ENCODE measurements at regions not wholly inside any gene's neighbourhood (a gene's known extent, or its start where the extent isn't known, plus 50 kb on each side); places are given as distances from the start of the nearest gene placed in this dataset.

DNA sequence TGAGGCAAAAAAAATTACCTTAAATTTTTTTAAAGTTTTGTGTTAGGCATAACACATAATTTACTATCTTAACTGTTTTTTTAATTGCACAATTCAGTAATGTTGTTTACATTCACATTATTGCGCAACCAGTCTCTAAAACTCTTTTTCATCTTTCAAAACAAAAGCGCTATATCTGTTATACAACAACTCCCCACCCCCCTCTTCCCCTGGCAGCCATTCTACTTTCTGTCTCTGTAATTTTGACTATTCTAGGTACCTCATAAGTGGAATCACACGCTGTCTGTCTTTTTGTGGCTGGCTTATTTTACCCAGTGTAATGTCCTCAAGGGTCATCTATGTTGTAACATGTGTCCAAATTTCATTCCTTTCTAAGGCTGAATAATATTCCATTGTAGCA, 241.5 kb upstream of the DMRT1 start:
- Histone ChIP-seq H2AFZ (ENCODE audit: low read depth) (no peak overlapping the region), H3K9me3 (no peaks in the 10 kb centered on the region), H3F3A (replicated peaks; ENCODE audit: insufficient read depth) (no peaks in the 10 kb centered on the region), H3K9me2 (no peaks in the 10 kb centered on the region), H3K27me3 (ENCODE audit: insufficient read depth) (peaks cover 24% of the 10 kb centered on the region; the same call in 1 of the 2 replicates), H3K4me2 (no peak overlapping the region), H3K4me1 (ENCODE audit: control insufficient read depth in 1 of 2, insufficient read depth in 2 of 2, low read depth in 1 of 2, low read length in 1 of 2) (no peaks in the 10 kb centered on the region), H3K36me3 (replicated peaks in 1 of 2; ENCODE audit: control insufficient read depth in 1 of 2, insufficient read depth in 2 of 2, low read length in 1 of 2) (no peaks in the 10 kb centered on the region), H3K4me3 (ENCODE audit: low read depth in 2 of 2, low read length in 1 of 2) (no peak overlapping the region), H4K20me1 (ENCODE audit: insufficient read depth) (no peaks in the 10 kb centered on the region), H3K79me2 (ENCODE audit: insufficient read depth) (no peaks in the 10 kb centered on the region), H3K27ac (ENCODE audit: low read depth in 2 of 2, low read length in 1 of 2) (no peak overlapping the region), H3K9ac (no peak overlapping the region)
- TF ChIP-seq MAX (IDR thresholded peaks at IDR 0.05; ENCODE audit: low read depth) (no peak), RCOR1 (IDR thresholded peaks at IDR 0.05; ENCODE audit: low read length) (no peak), RAD21 (IDR thresholded peaks at IDR 0.05; ENCODE audit: low read length) (no peak), FOXM1 (IDR thresholded peaks at IDR 0.05; ENCODE audit: low read depth) (no peak), PBX3 (IDR thresholded peaks at IDR 0.05) (no peak), GATA2 (CRISPR knock-in tag; IDR thresholded peaks at IDR 0.05) (no peak), MEF2A (IDR thresholded peaks at IDR 0.05; ENCODE audit: borderline replicate concordance, low read depth) (no peak), RFX5 (IDR thresholded peaks at IDR 0.05; ENCODE audit: low read length) (no peak), JUND (IDR thresholded peaks at IDR 0.05) (no peak), NFIC (IDR thresholded peaks at IDR 0.05; ENCODE audit: borderline replicate concordance) (no peak), FOSL2 (IDR thresholded peaks at IDR 0.05; ENCODE audit: borderline replicate concordance, low read depth) (no peak)
- TF ChIP-seq, protein P1, sequence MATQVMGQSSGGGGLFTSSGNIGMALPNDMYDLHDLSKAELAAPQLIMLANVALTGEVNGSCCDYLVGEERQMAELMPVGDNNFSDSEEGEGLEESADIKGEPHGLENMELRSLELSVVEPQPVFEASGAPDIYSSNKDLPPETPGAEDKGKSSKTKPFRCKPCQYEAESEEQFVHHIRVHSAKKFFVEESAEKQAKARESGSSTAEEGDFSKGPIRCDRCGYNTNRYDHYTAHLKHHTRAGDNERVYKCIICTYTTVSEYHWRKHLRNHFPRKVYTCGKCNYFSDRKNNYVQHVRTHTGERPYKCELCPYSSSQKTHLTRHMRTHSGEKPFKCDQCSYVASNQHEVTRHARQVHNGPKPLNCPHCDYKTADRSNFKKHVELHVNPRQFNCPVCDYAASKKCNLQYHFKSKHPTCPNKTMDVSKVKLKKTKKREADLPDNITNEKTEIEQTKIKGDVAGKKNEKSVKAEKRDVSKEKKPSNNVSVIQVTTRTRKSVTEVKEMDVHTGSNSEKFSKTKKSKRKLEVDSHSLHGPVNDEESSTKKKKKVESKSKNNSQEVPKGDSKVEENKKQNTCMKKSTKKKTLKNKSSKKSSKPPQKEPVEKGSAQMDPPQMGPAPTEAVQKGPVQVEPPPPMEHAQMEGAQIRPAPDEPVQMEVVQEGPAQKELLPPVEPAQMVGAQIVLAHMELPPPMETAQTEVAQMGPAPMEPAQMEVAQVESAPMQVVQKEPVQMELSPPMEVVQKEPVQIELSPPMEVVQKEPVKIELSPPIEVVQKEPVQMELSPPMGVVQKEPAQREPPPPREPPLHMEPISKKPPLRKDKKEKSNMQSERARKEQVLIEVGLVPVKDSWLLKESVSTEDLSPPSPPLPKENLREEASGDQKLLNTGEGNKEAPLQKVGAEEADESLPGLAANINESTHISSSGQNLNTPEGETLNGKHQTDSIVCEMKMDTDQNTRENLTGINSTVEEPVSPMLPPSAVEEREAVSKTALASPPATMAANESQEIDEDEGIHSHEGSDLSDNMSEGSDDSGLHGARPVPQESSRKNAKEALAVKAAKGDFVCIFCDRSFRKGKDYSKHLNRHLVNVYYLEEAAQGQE (IDR thresholded peaks at IDR 0.05; ENCODE audit: low read depth, low read length), result no peak
- TF ChIP-seq, protein P2, sequence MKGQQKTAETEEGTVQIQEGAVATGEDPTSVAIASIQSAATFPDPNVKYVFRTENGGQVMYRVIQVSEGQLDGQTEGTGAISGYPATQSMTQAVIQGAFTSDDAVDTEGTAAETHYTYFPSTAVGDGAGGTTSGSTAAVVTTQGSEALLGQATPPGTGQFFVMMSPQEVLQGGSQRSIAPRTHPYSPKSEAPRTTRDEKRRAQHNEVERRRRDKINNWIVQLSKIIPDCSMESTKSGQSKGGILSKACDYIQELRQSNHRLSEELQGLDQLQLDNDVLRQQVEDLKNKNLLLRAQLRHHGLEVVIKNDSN (IDR thresholded peaks at IDR 0.05; ENCODE audit: borderline replicate concordance, low read depth), result no peak
- ChIA-PET CTCF (no interaction called here), POLR2A (no interaction called here)
- 18% methylated on average over 3 of the region's 3 CpGs for WGBS (ENCODE audit: low lambda C conversion rate)
- no peak for DNase-seq

DNA sequence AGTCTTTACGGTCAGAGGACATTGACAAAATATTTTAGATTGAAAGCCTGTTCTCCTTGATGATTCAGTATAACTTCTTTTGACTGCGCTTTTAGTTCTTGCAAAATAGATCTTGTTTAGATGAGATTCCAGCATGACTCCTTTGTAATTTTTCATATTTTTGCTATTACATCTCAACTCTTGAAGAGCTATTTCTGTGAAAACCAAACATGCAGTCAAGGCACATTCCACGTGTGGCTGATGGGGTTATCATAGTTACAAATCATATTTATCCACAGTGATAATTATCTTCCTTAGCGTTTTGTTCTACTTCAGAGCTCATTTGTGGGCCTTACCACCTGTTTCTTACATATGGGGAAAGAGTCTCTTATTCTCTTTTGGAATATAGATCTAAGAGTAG, 238.8 kb upstream of the DMRT1 start:
- no peak for DNase-seq
- H3K9me3 ChIP-seq, result no peaks in the 10 kb centered on the region
- no peak overlapping the region for H2AFZ ChIP-seq (ENCODE audit: low read depth)
- WGBS (ENCODE audit: low lambda C conversion rate), result 15% methylated on average over 4 of the region's 4 CpGs
- ChIA-PET CTCF (no interaction called here), POLR2A (no interaction called here)
- no peak overlapping the region for H3K4me2 ChIP-seq
- H3K9ac ChIP-seq, result no peak overlapping the region
- H3K27ac ChIP-seq (ENCODE audit: low read depth in 2 of 2, low read length in 1 of 2), result no peak overlapping the region
- no peaks in the 10 kb centered on the region for H3K4me1 ChIP-seq (ENCODE audit: control insufficient read depth in 1 of 2, insufficient read depth in 2 of 2, low read depth in 1 of 2, low read length in 1 of 2)
- no peaks in the 10 kb centered on the region for H3K9me2 ChIP-seq
- no peak overlapping the region for H3K4me3 ChIP-seq (ENCODE audit: low read depth in 2 of 2, low read length in 1 of 2)
- no peaks in the 10 kb centered on the region for H3F3A ChIP-seq (replicated peaks; ENCODE audit: insufficient read depth)
- no peaks in the 10 kb centered on the region for H3K79me2 ChIP-seq (ENCODE audit: insufficient read depth)
- no peaks in the 10 kb centered on the region for H3K36me3 ChIP-seq (replicated peaks in 1 of 2; ENCODE audit: control insufficient read depth in 1 of 2, insufficient read depth in 2 of 2, low read length in 1 of 2)
- no peaks in the 10 kb centered on the region for H4K20me1 ChIP-seq (ENCODE audit: insufficient read depth)
- peaks cover 36% of the 10 kb centered on the region; the same call in 1 of the 2 replicates for H3K27me3 ChIP-seq (ENCODE audit: insufficient read depth)
- TF ChIP-seq ELF1 (IDR thresholded peaks at IDR 0.05) (no peak), RCOR1 (IDR thresholded peaks at IDR 0.05; ENCODE audit: low read length) (no peak), MXI1 (IDR thresholded peaks at IDR 0.05; ENCODE audit: low read depth, low read length) (no peak)
- TF ChIP-seq, protein P1 (IDR thresholded peaks at IDR 0.05; ENCODE audit: low read depth, low read length), result no peak
- TF ChIP-seq, protein P2 (IDR thresholded peaks at IDR 0.05; ENCODE audit: borderline replicate concordance, low read depth), result no peak
- TF ChIP-seq, protein P3, sequence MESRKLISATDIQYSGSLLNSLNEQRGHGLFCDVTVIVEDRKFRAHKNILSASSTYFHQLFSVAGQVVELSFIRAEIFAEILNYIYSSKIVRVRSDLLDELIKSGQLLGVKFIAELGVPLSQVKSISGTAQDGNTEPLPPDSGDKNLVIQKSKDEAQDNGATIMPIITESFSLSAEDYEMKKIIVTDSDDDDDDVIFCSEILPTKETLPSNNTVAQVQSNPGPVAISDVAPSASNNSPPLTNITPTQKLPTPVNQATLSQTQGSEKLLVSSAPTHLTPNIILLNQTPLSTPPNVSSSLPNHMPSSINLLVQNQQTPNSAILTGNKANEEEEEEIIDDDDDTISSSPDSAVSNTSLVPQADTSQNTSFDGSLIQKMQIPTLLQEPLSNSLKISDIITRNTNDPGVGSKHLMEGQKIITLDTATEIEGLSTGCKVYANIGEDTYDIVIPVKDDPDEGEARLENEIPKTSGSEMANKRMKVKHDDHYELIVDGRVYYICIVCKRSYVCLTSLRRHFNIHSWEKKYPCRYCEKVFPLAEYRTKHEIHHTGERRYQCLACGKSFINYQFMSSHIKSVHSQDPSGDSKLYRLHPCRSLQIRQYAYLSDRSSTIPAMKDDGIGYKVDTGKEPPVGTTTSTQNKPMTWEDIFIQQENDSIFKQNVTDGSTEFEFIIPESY (IDR thresholded peaks at IDR 0.05; ENCODE audit: borderline replicate concordance, low read depth), result no peak

Measured in SK-N-SH (cell line).